GM23338 (cell line): ENCODE measurements at regions not wholly inside any gene's neighbourhood (a gene's known extent, or its start where the extent isn't known, plus 50 kb on each side); places are given as distances from the start of the nearest gene placed in this dataset.

Experiments used
- CREB1 ChIP-seq: fragments of 250-450 bp; sonication (Bioruptor Pico); IDR thresholded peaks from 2 replicates; pipeline ENCODE4 v1.5.0; 2020; ENCODE audit warnings: low read depth, mild to moderate bottlenecking, moderate library complexity
- CTCF ChIP-seq, 2 experiments: fragments of 200-600 bp in 1 of 2; sonication (generic) in 1 of 2; conservative IDR thresholded peaks; 2 replicates each; pipeline versions ENCODE4 v1.5.1 to v1.6.1; 2016 to 2017; ENCODE audit warnings: antibody characterized with exemption in 2 of 2, low read depth in 2 of 2, mild to moderate bottlenecking in 2 of 2, moderate library complexity in 1 of 2
- EZH2 ChIP-seq: fragments of 200-600 bp; sonication (generic); IDR thresholded peaks from one replicate; pipeline ENCODE4 v1.8.0; 2017; ENCODE audit warnings: antibody characterized with exemption, mild to moderate bottlenecking, low read depth; ENCODE audit not compliant: unreplicated experiment
- EZH2phosphoT487 ChIP-seq: fragments of 200-600 bp; sonication (generic); IDR thresholded peaks from one replicate; pipeline ENCODE4 v1.8.1; 2018; ENCODE audit warnings: antibody characterized with exemption; ENCODE audit not compliant: unreplicated experiment
- POLR2AphosphoS5 ChIP-seq: IDR thresholded peaks from 2 replicates; pipeline ENCODE4 v1.6.1; 2016; ENCODE audit warnings: antibody characterized with exemption, low read depth
- TF ChIP-seq, protein P1 (sequence below): IDR thresholded peaks from one replicate; pipeline ENCODE4 v1.6.1; 2018; ENCODE audit warnings: antibody characterized with exemption; ENCODE audit not compliant: unreplicated experiment
- TF ChIP-seq, protein P2 (sequence below): fragments of 250-450 bp; sonication (Bioruptor Pico); IDR thresholded peaks from 2 replicates; pipeline ENCODE4 v1.5.0; 2020; ENCODE audit warnings: mild to moderate bottlenecking, moderate library complexity
- TF ChIP-seq, protein P3 (sequence below): IDR thresholded peaks from 2 replicates; pipeline ENCODE4 v1.6.1; 2016; ENCODE audit warnings: antibody characterized with exemption

DNA sequence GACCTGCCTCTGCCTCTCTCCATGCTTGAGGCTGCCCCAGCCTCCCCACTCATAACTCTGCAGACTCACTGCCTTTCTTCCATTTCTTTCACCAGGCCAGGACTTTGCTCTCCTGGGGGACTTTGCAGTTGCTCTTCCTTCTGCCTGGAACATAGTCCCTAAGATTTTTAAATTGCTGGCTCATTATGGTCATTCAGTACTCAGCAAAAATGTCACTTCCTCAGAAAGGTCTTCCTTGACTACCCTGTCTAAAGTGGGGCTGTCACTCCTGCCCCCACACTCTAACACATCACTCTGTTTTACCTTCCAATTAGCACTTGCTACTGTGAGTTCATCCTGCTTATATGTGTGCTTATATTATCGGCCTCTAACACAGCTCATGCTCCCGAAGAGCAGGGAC lies 618.2 kb downstream of the UQCRFS1 start:
- TF ChIP-seq EZH2 (no peak), CTCF (conservative IDR thresholded peaks at IDR 0.05; ENCODE audit: low read depth in 2 of 2) (no peak), POLR2AphosphoS5 (no peak), EZH2phosphoT487 (no peak), CREB1 (CRISPR knock-in tag) (no peak)
- TF ChIP-seq, protein P1, sequence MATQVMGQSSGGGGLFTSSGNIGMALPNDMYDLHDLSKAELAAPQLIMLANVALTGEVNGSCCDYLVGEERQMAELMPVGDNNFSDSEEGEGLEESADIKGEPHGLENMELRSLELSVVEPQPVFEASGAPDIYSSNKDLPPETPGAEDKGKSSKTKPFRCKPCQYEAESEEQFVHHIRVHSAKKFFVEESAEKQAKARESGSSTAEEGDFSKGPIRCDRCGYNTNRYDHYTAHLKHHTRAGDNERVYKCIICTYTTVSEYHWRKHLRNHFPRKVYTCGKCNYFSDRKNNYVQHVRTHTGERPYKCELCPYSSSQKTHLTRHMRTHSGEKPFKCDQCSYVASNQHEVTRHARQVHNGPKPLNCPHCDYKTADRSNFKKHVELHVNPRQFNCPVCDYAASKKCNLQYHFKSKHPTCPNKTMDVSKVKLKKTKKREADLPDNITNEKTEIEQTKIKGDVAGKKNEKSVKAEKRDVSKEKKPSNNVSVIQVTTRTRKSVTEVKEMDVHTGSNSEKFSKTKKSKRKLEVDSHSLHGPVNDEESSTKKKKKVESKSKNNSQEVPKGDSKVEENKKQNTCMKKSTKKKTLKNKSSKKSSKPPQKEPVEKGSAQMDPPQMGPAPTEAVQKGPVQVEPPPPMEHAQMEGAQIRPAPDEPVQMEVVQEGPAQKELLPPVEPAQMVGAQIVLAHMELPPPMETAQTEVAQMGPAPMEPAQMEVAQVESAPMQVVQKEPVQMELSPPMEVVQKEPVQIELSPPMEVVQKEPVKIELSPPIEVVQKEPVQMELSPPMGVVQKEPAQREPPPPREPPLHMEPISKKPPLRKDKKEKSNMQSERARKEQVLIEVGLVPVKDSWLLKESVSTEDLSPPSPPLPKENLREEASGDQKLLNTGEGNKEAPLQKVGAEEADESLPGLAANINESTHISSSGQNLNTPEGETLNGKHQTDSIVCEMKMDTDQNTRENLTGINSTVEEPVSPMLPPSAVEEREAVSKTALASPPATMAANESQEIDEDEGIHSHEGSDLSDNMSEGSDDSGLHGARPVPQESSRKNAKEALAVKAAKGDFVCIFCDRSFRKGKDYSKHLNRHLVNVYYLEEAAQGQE: no peak
- TF ChIP-seq, protein P2, sequence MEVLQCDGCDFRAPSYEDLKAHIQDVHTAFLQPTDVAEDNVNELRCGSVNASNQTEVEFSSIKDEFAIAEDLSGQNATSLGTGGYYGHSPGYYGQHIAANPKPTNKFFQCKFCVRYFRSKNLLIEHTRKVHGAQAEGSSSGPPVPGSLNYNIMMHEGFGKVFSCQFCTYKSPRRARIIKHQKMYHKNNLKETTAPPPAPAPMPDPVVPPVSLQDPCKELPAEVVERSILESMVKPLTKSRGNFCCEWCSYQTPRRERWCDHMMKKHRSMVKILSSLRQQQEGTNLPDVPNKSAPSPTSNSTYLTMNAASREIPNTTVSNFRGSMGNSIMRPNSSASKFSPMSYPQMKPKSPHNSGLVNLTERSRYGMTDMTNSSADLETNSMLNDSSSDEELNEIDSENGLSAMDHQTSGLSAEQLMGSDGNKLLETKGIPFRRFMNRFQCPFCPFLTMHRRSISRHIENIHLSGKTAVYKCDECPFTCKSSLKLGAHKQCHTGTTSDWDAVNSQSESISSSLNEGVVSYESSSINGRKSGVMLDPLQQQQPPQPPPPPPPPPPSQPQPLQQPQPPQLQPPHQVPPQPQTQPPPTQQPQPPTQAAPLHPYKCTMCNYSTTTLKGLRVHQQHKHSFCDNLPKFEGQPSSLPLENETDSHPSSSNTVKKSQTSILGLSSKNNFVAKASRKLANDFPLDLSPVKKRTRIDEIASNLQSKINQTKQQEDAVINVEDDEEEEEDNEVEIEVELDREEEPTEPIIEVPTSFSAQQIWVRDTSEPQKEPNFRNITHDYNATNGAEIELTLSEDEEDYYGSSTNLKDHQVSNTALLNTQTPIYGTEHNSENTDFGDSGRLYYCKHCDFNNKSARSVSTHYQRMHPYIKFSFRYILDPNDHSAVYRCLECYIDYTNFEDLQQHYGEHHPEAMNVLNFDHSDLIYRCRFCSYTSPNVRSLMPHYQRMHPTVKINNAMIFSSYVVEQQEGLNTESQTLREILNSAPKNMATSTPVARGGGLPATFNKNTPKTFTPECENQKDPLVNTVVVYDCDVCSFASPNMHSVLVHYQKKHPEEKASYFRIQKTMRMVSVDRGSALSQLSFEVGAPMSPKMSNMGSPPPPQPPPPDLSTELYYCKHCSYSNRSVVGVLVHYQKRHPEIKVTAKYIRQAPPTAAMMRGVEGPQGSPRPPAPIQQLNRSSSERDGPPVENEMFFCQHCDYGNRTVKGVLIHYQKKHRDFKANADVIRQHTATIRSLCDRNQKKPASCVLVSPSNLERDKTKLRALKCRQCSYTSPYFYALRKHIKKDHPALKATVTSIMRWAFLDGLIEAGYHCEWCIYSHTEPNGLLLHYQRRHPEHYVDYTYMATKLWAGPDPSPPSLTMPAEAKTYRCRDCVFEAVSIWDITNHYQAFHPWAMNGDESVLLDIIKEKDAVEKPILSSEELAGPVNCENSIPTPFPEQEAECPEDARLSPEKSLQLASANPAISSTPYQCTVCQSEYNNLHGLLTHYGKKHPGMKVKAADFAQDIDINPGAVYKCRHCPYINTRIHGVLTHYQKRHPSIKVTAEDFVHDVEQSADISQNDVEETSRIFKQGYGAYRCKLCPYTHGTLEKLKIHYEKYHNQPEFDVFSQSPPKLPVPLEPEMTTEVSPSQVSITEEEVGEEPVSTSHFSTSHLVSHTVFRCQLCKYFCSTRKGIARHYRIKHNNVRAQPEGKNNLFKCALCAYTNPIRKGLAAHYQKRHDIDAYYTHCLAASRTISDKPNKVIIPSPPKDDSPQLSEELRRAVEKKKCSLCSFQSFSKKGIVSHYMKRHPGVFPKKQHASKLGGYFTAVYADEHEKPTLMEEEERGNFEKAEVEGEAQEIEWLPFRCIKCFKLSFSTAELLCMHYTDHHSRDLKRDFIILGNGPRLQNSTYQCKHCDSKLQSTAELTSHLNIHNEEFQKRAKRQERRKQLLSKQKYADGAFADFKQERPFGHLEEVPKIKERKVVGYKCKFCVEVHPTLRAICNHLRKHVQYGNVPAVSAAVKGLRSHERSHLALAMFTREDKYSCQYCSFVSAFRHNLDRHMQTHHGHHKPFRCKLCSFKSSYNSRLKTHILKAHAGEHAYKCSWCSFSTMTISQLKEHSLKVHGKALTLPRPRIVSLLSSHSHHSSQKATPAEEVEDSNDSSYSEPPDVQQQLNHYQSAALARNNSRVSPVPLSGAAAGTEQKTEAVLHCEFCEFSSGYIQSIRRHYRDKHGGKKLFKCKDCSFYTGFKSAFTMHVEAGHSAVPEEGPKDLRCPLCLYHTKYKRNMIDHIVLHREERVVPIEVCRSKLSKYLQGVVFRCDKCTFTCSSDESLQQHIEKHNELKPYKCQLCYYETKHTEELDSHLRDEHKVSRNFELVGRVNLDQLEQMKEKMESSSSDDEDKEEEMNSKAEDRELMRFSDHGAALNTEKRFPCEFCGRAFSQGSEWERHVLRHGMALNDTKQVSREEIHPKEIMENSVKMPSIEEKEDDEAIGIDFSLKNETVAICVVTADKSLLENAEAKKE: no peak
- TF ChIP-seq, protein P3, sequence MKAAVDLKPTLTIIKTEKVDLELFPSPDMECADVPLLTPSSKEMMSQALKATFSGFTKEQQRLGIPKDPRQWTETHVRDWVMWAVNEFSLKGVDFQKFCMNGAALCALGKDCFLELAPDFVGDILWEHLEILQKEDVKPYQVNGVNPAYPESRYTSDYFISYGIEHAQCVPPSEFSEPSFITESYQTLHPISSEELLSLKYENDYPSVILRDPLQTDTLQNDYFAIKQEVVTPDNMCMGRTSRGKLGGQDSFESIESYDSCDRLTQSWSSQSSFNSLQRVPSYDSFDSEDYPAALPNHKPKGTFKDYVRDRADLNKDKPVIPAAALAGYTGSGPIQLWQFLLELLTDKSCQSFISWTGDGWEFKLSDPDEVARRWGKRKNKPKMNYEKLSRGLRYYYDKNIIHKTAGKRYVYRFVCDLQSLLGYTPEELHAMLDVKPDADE: no peak
